ENCODE measurements at regions not wholly inside any gene's neighbourhood (a gene's known extent, or its start where the extent isn't known, plus 50 kb on each side); places are given as distances from the start of the nearest gene placed in this dataset.

- DNase-seq = no peak
Observed at GRCh38 chr5:113917997-113918396, 404.5 kb downstream of the YTHDC2 start.

- no peak for DNase-seq
Observed at GRCh38 chr5:113922343-113922742, 408.8 kb downstream of the YTHDC2 start.

GRCh38 chr5:113935453-113935852 lies 422.0 kb downstream of the YTHDC2 start:
- DNase-seq = no peak

GRCh38 chr5:113937301-113937700 lies 423.8 kb downstream of the YTHDC2 start:
- no peak for DNase-seq

GRCh38 chr5:113939988-113940387 lies 421.9 kb upstream of the KCNN2 start:
- no peak for DNase-seq

GRCh38 chr5:113950186-113950585 lies 411.7 kb upstream of the KCNN2 start:
- DNase-seq = no peak

- no peak for DNase-seq
Observed at GRCh38 chr5:113965225-113965624, 396.6 kb upstream of the KCNN2 start.

GRCh38 chr5:113969901-113970300 lies 392.0 kb upstream of the KCNN2 start:
- no peak for DNase-seq

- DNase-seq = no peak
Observed at GRCh38 chr5:113971454-113971853, 390.4 kb upstream of the KCNN2 start.

- no peak for DNase-seq
Observed at GRCh38 chr5:113974976-113975375, 386.9 kb upstream of the KCNN2 start.

- no peak for DNase-seq
Observed at GRCh38 chr5:113984928-113985327, 376.9 kb upstream of the KCNN2 start.

- DNase-seq = no peak
Observed at GRCh38 chr5:113985505-113985904, 376.4 kb upstream of the KCNN2 start.

- DNase-seq = no peak
Observed at GRCh38 chr5:113989278-113989912, 372.5 kb upstream of the KCNN2 start.

- DNase-seq = no peak
Observed at GRCh38 chr5:113989913-113990305, 372.0 kb upstream of the KCNN2 start.

- no peak for DNase-seq
Observed at GRCh38 chr5:114001076-114001475, 360.8 kb upstream of the KCNN2 start.

GRCh38 chr5:114006582-114006981 lies 355.3 kb upstream of the KCNN2 start:
- no peak for DNase-seq

- DNase-seq = no peak
Observed at GRCh38 chr5:114007678-114008077, 354.2 kb upstream of the KCNN2 start.

- DNase-seq = no peak
Observed at GRCh38 chr5:114010362-114010761, 351.5 kb upstream of the KCNN2 start.

GRCh38 chr5:114018186-114018585 lies 343.7 kb upstream of the KCNN2 start:
- DNase-seq = no peak

GRCh38 chr5:114038756-114039155 lies 323.1 kb upstream of the KCNN2 start:
- DNase-seq = no peak

- DNase-seq = no peak
Observed at GRCh38 chr5:114050087-114050486, 311.8 kb upstream of the KCNN2 start.

GRCh38 chr5:114053372-114053771 lies 308.5 kb upstream of the KCNN2 start:
- DNase-seq = no peak

GRCh38 chr5:114054594-114054993 lies 307.3 kb upstream of the KCNN2 start:
- DNase-seq = no peak

GRCh38 chr5:114055318-114056184 lies 306.3 kb upstream of the KCNN2 start:
- peak; percentile 0 for DNase-seq

GRCh38 chr5:114056185-114056538 lies 305.7 kb upstream of the KCNN2 start:
- no peak for DNase-seq

Data from NCI-H2107 (cell line).